IMR-90 (cell line): ENCODE measurements at regions not wholly inside any gene's neighbourhood (a gene's known extent, or its start where the extent isn't known, plus 50 kb on each side); places are given as distances from the start of the nearest gene placed in this dataset.

Experiments used
- ATAC-seq: fragments of 200-7000 bp; cut with Tn5 transposase; 2 replicates; pipeline ENCODE4 v1.9.1; 2020; ENCODE audit warnings: low read depth, mild to moderate bottlenecking, moderate library complexity
- BruUV-seq: library from RNA; stranded (reverse); fragments of 400-500 nt; replicated peaks from 2 replicates; lab custom pipeline; 2021; lab: Mats Ljungman, UMichigan
- CTCF ChIA-PET: fragments of 300-600 bp; formaldehyde crosslinking; extraction: SDS; loops from one replicate; lab custom pipeline; 2021; ENCODE audit warnings: antibody characterized with exemption; lab: Yijun Ruan, JAX
- POLR2A ChIA-PET: fragments of 300-600 bp; sonication (Branson Sonifier 250); formaldehyde crosslinking; loops from one replicate; lab custom pipeline; 2022; ENCODE audit warnings: antibody characterized with exemption; ENCODE audit not compliant: unreplicated experiment; lab: Charles Lee
- DNase-seq: peaks from one replicate; pipeline ENCODE4 v3.0.0; 2013
- H2AFZ ChIP-seq: replicated peaks from 2 replicates; pipeline ENCODE3; 2013; ENCODE audit warnings: low read length, mild to moderate bottlenecking; ENCODE audit not compliant: poor library complexity
- H2AK5ac ChIP-seq: 2 replicates; pipeline ENCODE4 v1.6.1; 2013; ENCODE audit warnings: low read depth, low read length, inconsistent platforms
- H2AK9ac ChIP-seq: replicated peaks from 2 replicates; pipeline ENCODE3; 2013; ENCODE audit warnings: mild to moderate bottlenecking, low read depth, low read length, moderate library complexity; ENCODE audit not compliant: poor library complexity
- H2BK120ac ChIP-seq: 2 replicates; pipeline ENCODE4 v1.6.1; 2013; ENCODE audit warnings: low read depth, low read length, inconsistent platforms
- H2BK15ac ChIP-seq: 3 replicates; pipeline ENCODE4 v1.6.1; 2013; ENCODE audit warnings: low read depth, low read length, inconsistent platforms
- H2BK20ac ChIP-seq: 2 replicates; pipeline ENCODE4 v1.6.1; 2013; ENCODE audit warnings: low read depth, mild to moderate bottlenecking, inconsistent platforms, low read length, moderate library complexity
- H2BK5ac ChIP-seq: 2 replicates; pipeline ENCODE4 v1.6.1; 2013; ENCODE audit warnings: mild to moderate bottlenecking, low read depth, low read length, inconsistent platforms; ENCODE audit not compliant: poor library complexity, severe bottlenecking
- H3K14ac ChIP-seq: replicated peaks from 2 replicates; pipeline ENCODE4 v1.6.1; 2013; ENCODE audit warnings: low read depth, low read length, inconsistent platforms
- H3K18ac ChIP-seq: 2 replicates; pipeline ENCODE4 v1.6.1; 2013; ENCODE audit warnings: low read depth, low read length, control low read depth
- H3K23ac ChIP-seq: 2 replicates; pipeline ENCODE4 v1.6.1; 2013; ENCODE audit warnings: low read depth, low read length, inconsistent platforms
- H3K27ac ChIP-seq: 2 replicates; pipeline ENCODE4 v1.5.1; 2013; ENCODE audit warnings: mild to moderate bottlenecking, control low read depth, low read length; ENCODE audit not compliant: insufficient read depth
- H3K27me3 ChIP-seq: 2 replicates; pipeline ENCODE4 v1.6.1; 2013; ENCODE audit warnings: low read length; ENCODE audit not compliant: control insufficient read depth, insufficient read depth
- H3K36me3 ChIP-seq: 2 replicates; pipeline ENCODE4 v1.6.1; 2013; ENCODE audit warnings: low read length, mixed read lengths; ENCODE audit not compliant: control insufficient read depth, insufficient read depth
- H3K4ac ChIP-seq: 2 replicates; pipeline ENCODE4 v1.6.1; 2013; ENCODE audit warnings: low read depth, low read length, inconsistent platforms
- H3K4me1 ChIP-seq: 2 replicates; pipeline ENCODE4 v1.6.1; 2013; ENCODE audit warnings: low read length, mixed read lengths; ENCODE audit not compliant: control insufficient read depth, insufficient read depth
- H3K4me2 ChIP-seq: 2 replicates; pipeline ENCODE4 v1.6.1; 2013; ENCODE audit warnings: low read depth, mild to moderate bottlenecking, control low read depth, low read length, moderate library complexity
- H3K4me3 ChIP-seq: 2 replicates; pipeline ENCODE4 v1.5.1; 2013; ENCODE audit warnings: low read depth, mild to moderate bottlenecking, control low read depth, low read length, moderate library complexity; ENCODE audit not compliant: insufficient read depth
- H3K56ac ChIP-seq: 2 replicates; pipeline ENCODE4 v1.6.1; 2013; ENCODE audit warnings: low read length, inconsistent platforms; ENCODE audit not compliant: insufficient read depth; ENCODE audit errors: extremely low read depth
- H3K79me1 ChIP-seq, 2 experiments: 2 replicates each; pipeline ENCODE4 v1.6.1; 2013; ENCODE audit warnings: low read length in 2 of 2, inconsistent platforms in 1 of 2, low read depth in 1 of 2
- H3K9ac ChIP-seq: 2 replicates; pipeline ENCODE4 v1.6.1; 2013; ENCODE audit warnings: low read depth, low read length, control low read depth
- H3K9me1 ChIP-seq: 2 replicates; pipeline ENCODE4 v1.6.1; 2013; ENCODE audit warnings: low read length, inconsistent platforms; ENCODE audit not compliant: insufficient read depth
- H3K9me3 ChIP-seq: 2 replicates; pipeline ENCODE4 v1.6.1; 2013; ENCODE audit warnings: low read length; ENCODE audit not compliant: control insufficient read depth, insufficient read depth
- H4K20me1 ChIP-seq: 2 replicates; pipeline ENCODE4 v1.6.1; 2013; ENCODE audit warnings: low read length, inconsistent platforms; ENCODE audit not compliant: insufficient read depth
- H4K5ac ChIP-seq: 2 replicates; pipeline ENCODE4 v1.6.1; 2013; ENCODE audit warnings: mild to moderate bottlenecking, low read depth, low read length, control low read depth
- H4K8ac ChIP-seq, 2 experiments: 2 replicates each; pipeline ENCODE4 v1.6.1; 2013; ENCODE audit warnings: low read depth in 2 of 2, low read length in 2 of 2, control low read depth in 1 of 2, inconsistent platforms in 1 of 2
- H4K91ac ChIP-seq: 2 replicates; pipeline ENCODE4 v1.6.1; 2013; ENCODE audit warnings: low read depth, low read length, inconsistent platforms; ENCODE audit not compliant: insufficient read depth
- BHLHE40 ChIP-seq: fragments of 150-350 bp; IDR thresholded peaks from 2 replicates; pipeline ENCODE4 v1.6.1; 2016; ENCODE audit warnings: mild to moderate bottlenecking, low read depth, low read length
- CEBPB ChIP-seq: IDR thresholded peaks from 2 replicates; pipeline ENCODE4 v1.6.1; 2012; ENCODE audit warnings: low read depth, low read length, improper control_type of control experiment
- CHD1 ChIP-seq: IDR thresholded peaks from 2 replicates; pipeline ENCODE4 v1.6.1; 2012; ENCODE audit warnings: low read depth, low read length, improper control_type of control experiment
- FOS ChIP-seq: fragments of 150-350 bp; IDR thresholded peaks from 2 replicates; pipeline ENCODE4 v1.6.1; 2016; ENCODE audit warnings: low read depth, low read length
- MAZ ChIP-seq: IDR thresholded peaks from 2 replicates; pipeline ENCODE4 v1.6.1; 2012; ENCODE audit warnings: low read depth, mild to moderate bottlenecking, low read length, improper control_type of control experiment, moderate library complexity, borderline replicate concordance
- NFE2L2 ChIP-seq: fragments of 150-350 bp; IDR thresholded peaks from 2 replicates; pipeline ENCODE4 v1.6.1; 2016; ENCODE audit warnings: low read depth, mild to moderate bottlenecking, low read length
- POLR2A ChIP-seq: IDR thresholded peaks from 2 replicates; pipeline ENCODE4 v1.6.1; 2012; ENCODE audit warnings: mild to moderate bottlenecking, low read depth, low read length
- RAD21 ChIP-seq: IDR thresholded peaks from 2 replicates; pipeline ENCODE4 v1.6.1; 2012; ENCODE audit warnings: low read length, improper control_type of control experiment
- RCOR1 ChIP-seq: IDR thresholded peaks from 2 replicates; pipeline ENCODE4 v1.6.1; 2012; ENCODE audit warnings: mild to moderate bottlenecking, low read length, improper control_type of control experiment; ENCODE audit not compliant: insufficient replicate concordance
- RFX5 ChIP-seq: IDR thresholded peaks from 2 replicates; pipeline ENCODE4 v1.8.0; 2012; ENCODE audit warnings: low read depth, mild to moderate bottlenecking, low read length, moderate library complexity
- SMC3 ChIP-seq: fragments of 150-350 bp; IDR thresholded peaks from 2 replicates; pipeline ENCODE4 v1.6.1; 2016; ENCODE audit warnings: low read depth, mild to moderate bottlenecking, antibody characterized with exemption, low read length, moderate library complexity
- dilution Hi-C: fragments of 300-500 bp; cut with HindIII; formaldehyde crosslinking; loops from one replicate; pipeline ENCODE4 v1.14.3; 2018; ENCODE audit warnings: low sequenced_read_pairs; ENCODE audit not compliant: unreplicated experiment
- in situ Hi-C: fragments of 300-500 bp; cut with MboI; formaldehyde crosslinking; loops from 3 replicates; pipeline ENCODE4 v1.14.3; 2019; ENCODE audit warnings: low sequenced_read_pairs, inconsistent platforms, mixed read lengths
- intact Hi-C: fragments of 100-400 bp; cut with micrococcal nuclease; formaldehyde crosslinking; loops from 2 replicates; pipeline ENCODE4 v1.10.0; 2022
- TF ChIP-seq, protein P1 (sequence below): fragments of 150-350 bp; IDR thresholded peaks from 2 replicates; pipeline ENCODE4 v1.6.1; 2016; ENCODE audit warnings: low read depth, mild to moderate bottlenecking, low read length, moderate library complexity, borderline replicate concordance
- TF ChIP-seq, protein P2 (sequence below): conservative IDR thresholded peaks from 2 replicates; pipeline ENCODE4 v1.5.1; 2012; ENCODE audit warnings: mild to moderate bottlenecking, low read depth, low read length, improper control_type of control experiment
- TF ChIP-seq, protein P3 (sequence below): fragments of 150-350 bp; IDR thresholded peaks from 2 replicates; pipeline ENCODE4 v1.6.1; 2017; ENCODE audit warnings: mild to moderate bottlenecking, antibody characterized with exemption, low read length, low read depth

DNA sequence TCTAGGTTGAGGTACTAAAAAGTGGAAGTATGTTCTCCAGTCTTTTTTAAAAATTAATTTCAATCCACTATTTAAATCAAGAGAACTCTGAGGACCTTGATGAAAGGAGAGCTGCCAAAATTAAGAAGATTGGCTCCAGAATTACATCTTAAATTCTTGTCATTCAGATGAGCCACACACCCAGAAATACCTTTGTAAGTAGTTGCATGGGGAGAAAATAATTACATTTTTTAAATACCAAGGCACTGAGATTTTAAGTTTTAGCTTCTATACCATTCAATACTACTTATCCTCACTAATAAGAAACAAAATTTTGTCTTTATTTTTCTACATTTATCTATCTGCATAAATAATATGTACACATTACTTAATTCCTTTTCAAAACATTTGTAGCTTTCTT, 1132.8 kb downstream of the OTOL1 start:
- DNase-seq, result no peak
- no peaks in the 10 kb centered on the region for H4K20me1 ChIP-seq
- H3K27me3 ChIP-seq, result no peaks in the 10 kb centered on the region
- H3K4me2 ChIP-seq, result no peak overlapping the region
- H2BK15ac ChIP-seq, result no peak overlapping the region
- H3K18ac ChIP-seq, result no peak overlapping the region
- no peak overlapping the region for H3K23ac ChIP-seq
- H3K27ac ChIP-seq, result no peak overlapping the region
- no peak overlapping the region for H3K9ac ChIP-seq
- POLR2A ChIA-PET, result no interaction called here
- ATAC-seq, result no peak
- H2AFZ ChIP-seq, result no peak overlapping the region
- CTCF ChIA-PET, result no interaction called here
- no peak overlapping the region for H3K4ac ChIP-seq
- H3K4me3 ChIP-seq, result no peak overlapping the region
- no peaks in the 10 kb centered on the region for H3K9me1 ChIP-seq
- dilution Hi-C loops (no loop called here), intact Hi-C loops (no loop called here), in situ Hi-C loops (no loop called here)
- no TSS peak for BruUV-seq
- no peak overlapping the region for H2BK20ac ChIP-seq
- TF ChIP-seq SMC3 (no peak), BHLHE40 (no peak), CHD1 (no peak), RCOR1 (no peak), MAZ (no peak), POLR2A (no peak), RFX5 (no peak), RAD21 (no peak), FOS (no peak), NFE2L2 (no peak), CEBPB (no peak)
- TF ChIP-seq, protein P1, sequence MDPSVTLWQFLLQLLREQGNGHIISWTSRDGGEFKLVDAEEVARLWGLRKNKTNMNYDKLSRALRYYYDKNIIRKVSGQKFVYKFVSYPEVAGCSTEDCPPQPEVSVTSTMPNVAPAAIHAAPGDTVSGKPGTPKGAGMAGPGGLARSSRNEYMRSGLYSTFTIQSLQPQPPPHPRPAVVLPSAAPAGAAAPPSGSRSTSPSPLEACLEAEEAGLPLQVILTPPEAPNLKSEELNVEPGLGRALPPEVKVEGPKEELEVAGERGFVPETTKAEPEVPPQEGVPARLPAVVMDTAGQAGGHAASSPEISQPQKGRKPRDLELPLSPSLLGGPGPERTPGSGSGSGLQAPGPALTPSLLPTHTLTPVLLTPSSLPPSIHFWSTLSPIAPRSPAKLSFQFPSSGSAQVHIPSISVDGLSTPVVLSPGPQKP, result no peak
- TF ChIP-seq, protein P2, sequence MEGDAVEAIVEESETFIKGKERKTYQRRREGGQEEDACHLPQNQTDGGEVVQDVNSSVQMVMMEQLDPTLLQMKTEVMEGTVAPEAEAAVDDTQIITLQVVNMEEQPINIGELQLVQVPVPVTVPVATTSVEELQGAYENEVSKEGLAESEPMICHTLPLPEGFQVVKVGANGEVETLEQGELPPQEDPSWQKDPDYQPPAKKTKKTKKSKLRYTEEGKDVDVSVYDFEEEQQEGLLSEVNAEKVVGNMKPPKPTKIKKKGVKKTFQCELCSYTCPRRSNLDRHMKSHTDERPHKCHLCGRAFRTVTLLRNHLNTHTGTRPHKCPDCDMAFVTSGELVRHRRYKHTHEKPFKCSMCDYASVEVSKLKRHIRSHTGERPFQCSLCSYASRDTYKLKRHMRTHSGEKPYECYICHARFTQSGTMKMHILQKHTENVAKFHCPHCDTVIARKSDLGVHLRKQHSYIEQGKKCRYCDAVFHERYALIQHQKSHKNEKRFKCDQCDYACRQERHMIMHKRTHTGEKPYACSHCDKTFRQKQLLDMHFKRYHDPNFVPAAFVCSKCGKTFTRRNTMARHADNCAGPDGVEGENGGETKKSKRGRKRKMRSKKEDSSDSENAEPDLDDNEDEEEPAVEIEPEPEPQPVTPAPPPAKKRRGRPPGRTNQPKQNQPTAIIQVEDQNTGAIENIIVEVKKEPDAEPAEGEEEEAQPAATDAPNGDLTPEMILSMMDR, result no peak
- TF ChIP-seq, protein P3, sequence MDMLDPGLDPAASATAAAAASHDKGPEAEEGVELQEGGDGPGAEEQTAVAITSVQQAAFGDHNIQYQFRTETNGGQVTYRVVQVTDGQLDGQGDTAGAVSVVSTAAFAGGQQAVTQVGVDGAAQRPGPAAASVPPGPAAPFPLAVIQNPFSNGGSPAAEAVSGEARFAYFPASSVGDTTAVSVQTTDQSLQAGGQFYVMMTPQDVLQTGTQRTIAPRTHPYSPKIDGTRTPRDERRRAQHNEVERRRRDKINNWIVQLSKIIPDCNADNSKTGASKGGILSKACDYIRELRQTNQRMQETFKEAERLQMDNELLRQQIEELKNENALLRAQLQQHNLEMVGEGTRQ, result no peak
- no peaks in the 10 kb centered on the region for H3K4me1 ChIP-seq
- H4K8ac ChIP-seq, result no peak overlapping the region
- no peak overlapping the region for H3K14ac ChIP-seq
- no peak overlapping the region for H3K56ac ChIP-seq
- H4K5ac ChIP-seq, result no peak overlapping the region
- no peaks in the 10 kb centered on the region for H3K79me1 ChIP-seq
- H2AK5ac ChIP-seq, result no peak overlapping the region
- H2BK5ac ChIP-seq, result no peak overlapping the region
- H3K9me3 ChIP-seq, result no peaks in the 10 kb centered on the region
- H2AK9ac ChIP-seq, result no peak overlapping the region
- no peak overlapping the region for H4K91ac ChIP-seq
- no peak overlapping the region for H2BK120ac ChIP-seq
- H3K36me3 ChIP-seq, result no peaks in the 10 kb centered on the region
